B cell (primary cell): ENCODE measurements at regions not wholly inside any gene's neighbourhood (a gene's known extent, or its start where the extent isn't known, plus 50 kb on each side); places are given as distances from the start of the nearest gene placed in this dataset.

Source experiments
- ATAC-seq: fragments of 200-7000 bp; cut with Tn5 transposase; one replicate; pipeline ENCODE4 v1.10.0; 2021; ENCODE audit warnings: low read depth, mild to moderate bottlenecking, moderate number of reproducible peaks, moderate library complexity
- CTCF ChIA-PET: fragments of 350-600 bp; sonication (Branson Sonifier 250); formaldehyde crosslinking; loops from one replicate; lab custom pipeline; 2021; ENCODE audit warnings: antibody characterized with exemption, inconsistent platforms; lab: Charles Lee
- POLR2A ChIA-PET: fragments of 350-600 bp; sonication (Branson Sonifier 250); formaldehyde crosslinking; loops from one replicate; lab custom pipeline; 2021; ENCODE audit warnings: antibody characterized with exemption; lab: Charles Lee
- DNase-seq: peaks from one replicate; pipeline ENCODE4 v3.0.0; 2013
- H2AFZ ChIP-seq: 2 replicates; pipeline ENCODE4 v1.6.1; 2012; ENCODE audit warnings: mild to moderate bottlenecking, low read depth, low read length; ENCODE audit not compliant: insufficient read depth, poor library complexity, severe bottlenecking
- H3K27ac ChIP-seq, 2 donors: 1 replicate in 1 of 2; 2 replicates in 1 of 2; pipeline ENCODE4 v1.5.1; 2012 to 2013; ENCODE audit warnings: low read length in 2 of 2, mild to moderate bottlenecking in 2 of 2, moderate library complexity in 1 of 2
- H3K27me3 ChIP-seq, 4 experiments: fragments of 200-600 bp in 1 of 4; sonication (generic) in 1 of 4; replicated peaks in 1 of 4; 1 replicate in 2 of 4; 2 replicates in 2 of 4; pipeline versions ENCODE4 v1.6.1 to v1.7.0; 2013 to 2016; ENCODE audit warnings: low read length in 3 of 4, mild to moderate bottlenecking in 2 of 4, mixed read lengths in 1 of 4, moderate library complexity in 1 of 4; ENCODE audit not compliant: insufficient read depth in 4 of 4, control insufficient read depth in 3 of 4; ENCODE audit errors: control extremely low read depth in 1 of 4
- H3K36me3 ChIP-seq, 2 experiments: replicated peaks in 1 of 2; 1 replicate in 1 of 2; 2 replicates in 1 of 2; pipeline versions ENCODE4 v1.6.1 to v1.7.1; 2013; ENCODE audit warnings: low read length in 1 of 2; ENCODE audit not compliant: insufficient read depth in 2 of 2, control insufficient read depth in 1 of 2; ENCODE audit errors: control extremely low read depth in 1 of 2, extremely low read depth in 1 of 2
- H3K4me1 ChIP-seq, 2 donors: fragments of 200-600 bp in 1 of 2; sonication (generic) in 1 of 2; 1 replicate in 1 of 2; 2 replicates in 1 of 2; pipeline versions ENCODE4 v1.5.1 to v1.6.1; 2013 to 2017; ENCODE audit warnings: low read length in 2 of 2; ENCODE audit not compliant: control insufficient read depth in 2 of 2, insufficient read depth in 2 of 2
- H3K4me2 ChIP-seq: replicated peaks from 2 replicates; pipeline ENCODE3; 2012; ENCODE audit warnings: mild to moderate bottlenecking, low read depth, low read length; ENCODE audit not compliant: poor library complexity, severe bottlenecking
- H3K4me3 ChIP-seq, 5 experiments: fragments of 200-600 bp in 1 of 5; sonication (generic) in 1 of 5; 1 replicate in 3 of 5; 2 replicates in 2 of 5; pipeline versions ENCODE4 v1.5.1 to v1.7.0; 2011 to 2016; ENCODE audit warnings: low read length in 4 of 5, mild to moderate bottlenecking in 4 of 5, low read depth in 2 of 5, control low read depth in 1 of 5, moderate library complexity in 1 of 5; ENCODE audit not compliant: insufficient read depth in 1 of 5; ENCODE audit errors: control extremely low read depth in 1 of 5, extremely low read depth in 1 of 5
- H3K79me2 ChIP-seq: fragments of 200-600 bp; sonication (generic); one replicate; pipeline ENCODE4 v1.6.0; 2016; ENCODE audit warnings: low read length; ENCODE audit not compliant: control insufficient read depth, insufficient read depth
- H3K9ac ChIP-seq: fragments of 200-600 bp; sonication (generic); 2 replicates; pipeline ENCODE4 v1.6.1; 2017; ENCODE audit warnings: mild to moderate bottlenecking, low read length, moderate library complexity
- H3K9me3 ChIP-seq, 3 donors: one replicate each; pipeline versions ENCODE4 v1.6.1 to v1.7.1; 2013; ENCODE audit warnings: low read length in 2 of 3; ENCODE audit not compliant: control insufficient read depth in 2 of 3, insufficient read depth in 1 of 3; ENCODE audit errors: control extremely low read depth in 1 of 3
- H4K20me1 ChIP-seq: 2 replicates; pipeline ENCODE4 v1.6.0; 2012; ENCODE audit warnings: mild to moderate bottlenecking, low read length; ENCODE audit not compliant: insufficient read depth, control insufficient read depth, poor library complexity, severe bottlenecking
- H3K27ac Mint-ChIP-seq: one replicate; pipeline ENCODE4 v1.8.0; 2021; ENCODE audit warnings: mixed read lengths
- H3K27me3 Mint-ChIP-seq: one replicate; pipeline ENCODE4 v1.8.0; 2021; ENCODE audit warnings: mixed read lengths
- H3K4me1 Mint-ChIP-seq: one replicate; pipeline ENCODE4 v1.8.0; 2021; ENCODE audit warnings: mixed read lengths
- H3K4me3 Mint-ChIP-seq: one replicate; pipeline ENCODE4 v1.8.0; 2021; ENCODE audit warnings: mixed read lengths
- H3K9me3 Mint-ChIP-seq: one replicate; pipeline ENCODE4 v1.8.0; 2022; ENCODE audit warnings: mixed read lengths; ENCODE audit not compliant: insufficient read depth
- CTCF ChIP-seq: fragments of 200-600 bp; IDR thresholded peaks from one replicate; pipeline ENCODE4 v1.8.0; 2022; ENCODE audit warnings: antibody characterized with exemption, mild to moderate bottlenecking
- EZH2 ChIP-seq: IDR thresholded peaks from 2 replicates; pipeline ENCODE4 v1.6.1; 2012; ENCODE audit warnings: borderline replicate concordance, low read depth, mild to moderate bottlenecking, moderate library complexity, low read length; ENCODE audit not compliant: insufficient read depth, poor library complexity, severe bottlenecking
- WGBS: methylation state at CpG from one replicate; pipeline ENCODE4 v1.1.5; 2013; ENCODE audit warnings: missing lambda C conversion rate; ENCODE audit not compliant: insufficient coverage; 5-methylcytosine and 5-hydroxymethylcytosine counted together
- intact Hi-C: fragments of 100-400 bp; cut with micrococcal nuclease; formaldehyde crosslinking; loops from one replicate; pipeline ENCODE4 v1.10.0; 2022

- DNase-seq, result no peak
- H3K27me3 Mint-ChIP-seq, result no peaks in the 10 kb centered on the region
- H3K4me1 Mint-ChIP-seq, result no peaks in the 10 kb centered on the region
- 71% methylated on average over 49 of the region's 49 CpGs for WGBS
- Histone ChIP-seq H3K4me3 (no peak overlapping the region), H3K9ac (no peak overlapping the region), H2AFZ (no peak overlapping the region), H3K4me2 (no peak overlapping the region), H3K79me2 (no peaks in the 10 kb centered on the region), H3K9me3 (peaks cover 0 to 89% (median 11%) of the 10 kb centered on the region in 3 donors), H3K27ac (no peak overlapping the region), H4K20me1 (no peaks in the 10 kb centered on the region), H3K27me3 (no peaks in the 10 kb centered on the region), H3K4me1 (no peaks in the 10 kb centered on the region), H3K36me3 (no peaks in the 10 kb centered on the region)
- ChIA-PET CTCF (no interaction called here), POLR2A (no interaction called here)
- no peak overlapping the region for H3K27ac Mint-ChIP-seq
- no peak for TF ChIP-seq EZH2
- no peak for TF ChIP-seq CTCF
- ATAC-seq, result no peak
- intact Hi-C loops, result no loop called here
- H3K4me3 Mint-ChIP-seq, result no peak overlapping the region
- H3K9me3 Mint-ChIP-seq, result peaks cover 2% of the 10 kb centered on the region
These were observed 267.4 kb downstream of the ALG10 start for GRCh38 chr12:34289431-34290380.

- ATAC-seq (no peak), DNase-seq (no peak)
- POLR2A ChIA-PET, result no interaction called here
- TF ChIP-seq CTCF (no peak), EZH2 (no peak)
- no peak overlapping the region for H3K4me2 ChIP-seq
- Mint-ChIP-seq H3K9me3 (peaks cover 2% of the 10 kb centered on the region), H3K27ac (no peak overlapping the region), H3K4me3 (no peak overlapping the region), H3K27me3 (no peaks in the 10 kb centered on the region), H3K4me1 (no peaks in the 10 kb centered on the region)
- no peaks in the 10 kb centered on the region for H3K36me3 ChIP-seq
- no peaks in the 10 kb centered on the region for H4K20me1 ChIP-seq
- H3K79me2 ChIP-seq, result no peaks in the 10 kb centered on the region
- 66% methylated on average over 27 of the region's 27 CpGs for WGBS
- CTCF ChIA-PET, result no interaction called here
- H3K9me3 ChIP-seq, result peaks cover 0 to 97% (median 4%) of the 10 kb centered on the region in 3 donors
- no peak overlapping the region for H3K9ac ChIP-seq
- intact Hi-C loops, result no loop called here
- no peak overlapping the region for H3K27ac ChIP-seq
- no peaks in the 10 kb centered on the region for H3K27me3 ChIP-seq
- no peak overlapping the region for H3K4me3 ChIP-seq
- H3K4me1 ChIP-seq, result no peaks in the 10 kb centered on the region
- no peak overlapping the region for H2AFZ ChIP-seq
These were observed 268.2 kb downstream of the ALG10 start for GRCh38 chr12:34290381-34290995.
